ENCODE measurements at regions not wholly inside any gene's neighbourhood (a gene's known extent, or its start where the extent isn't known, plus 50 kb on each side); places are given as distances from the start of the nearest gene placed in this dataset.

DNA sequence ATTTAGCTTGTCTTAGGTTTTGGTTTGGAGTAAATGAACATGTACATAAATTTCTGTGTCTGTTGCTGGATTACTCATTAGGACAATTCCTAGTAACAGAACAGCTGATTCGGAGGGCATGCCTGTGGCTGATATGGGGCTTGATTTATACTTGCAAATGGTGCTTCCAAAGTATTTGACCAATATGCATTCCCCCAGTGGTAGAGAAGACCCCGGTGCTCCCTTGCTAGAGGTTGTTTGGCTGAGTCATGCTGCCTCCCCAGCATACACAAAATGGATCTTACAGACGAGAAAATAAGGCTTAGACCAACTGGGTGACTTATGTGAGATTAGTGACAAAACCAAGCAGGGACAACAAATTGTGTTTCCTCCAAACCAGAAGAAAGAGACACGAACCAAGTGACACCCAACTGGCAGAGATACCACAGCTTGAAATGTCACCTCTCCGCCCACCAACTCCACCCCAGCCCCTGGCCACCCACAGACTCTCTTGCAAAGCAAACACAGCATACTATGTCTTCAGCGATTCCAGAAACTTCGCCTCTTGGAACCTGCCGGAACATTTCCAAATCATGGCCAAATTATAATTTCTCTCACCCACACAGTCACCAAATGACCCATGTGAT, 75.9 kb upstream of the ETS2 start:
- DNase-seq (ENCODE audit: low spot score) (no peak), FAIRE-seq (no peak), ATAC-seq (no peak)
- H3K36me3 ChIP-seq (replicated peaks in 1 of 2; ENCODE audit: control insufficient read depth in 1 of 2, insufficient read depth in 2 of 2, low read length in 2 of 2): no peaks in the 10 kb centered on the region
- in situ Hi-C loops (cut with HindIII; ENCODE audit: extremely low pct_ligation_motif_present, low pct_unique_long_range_greater_than_20kb): loop anchor here (5.0 kb wide), 1 partner anchor 407 kb away; no protein-coding TSS in a partner anchor
- CTCF ChIA-PET (ENCODE audit: low intra/inter-chr PET ratio, low total read pairs): no interaction called here
- H3K27ac ChIP-seq (ENCODE audit: extremely low read length, insufficient read depth, low read length): no peak overlapping the region
- H2AFZ ChIP-seq (ENCODE audit: low read length): no peak overlapping the region
- no peaks in the 10 kb centered on the region for H3K79me2 ChIP-seq (ENCODE audit: insufficient read depth, low read length)
- POLR2A ChIA-PET: no interaction called here
- BruUV-seq (replicated peaks): no TSS peak
- H3K9me3 ChIP-seq (ENCODE audit: low read length): peaks cover 12% of the 10 kb centered on the region
- WGBS (ENCODE audit: low lambda C conversion rate): 25% methylated on average over 8 of the region's 8 CpGs
- no peak overlapping the region; the same call in 1 of the 2 replicates for H3K4me2 ChIP-seq (ENCODE audit: low read depth, low read length)
- peaks cover 17% of the 10 kb centered on the region for H3K4me1 ChIP-seq (ENCODE audit: insufficient read depth, low read length)
- H4K20me1 ChIP-seq (ENCODE audit: insufficient read depth, low read length): no peaks in the 10 kb centered on the region
- H3K27me3 ChIP-seq (ENCODE audit: control insufficient read depth in 1 of 2, insufficient read depth in 2 of 2, low read length in 2 of 2): no peaks in the 10 kb centered on the region; a peak in 1 of 5 replicates
- no peak overlapping the region for H3K9ac ChIP-seq (ENCODE audit: insufficient read depth, low read depth, low read length)
- TF ChIP-seq, protein P1, sequence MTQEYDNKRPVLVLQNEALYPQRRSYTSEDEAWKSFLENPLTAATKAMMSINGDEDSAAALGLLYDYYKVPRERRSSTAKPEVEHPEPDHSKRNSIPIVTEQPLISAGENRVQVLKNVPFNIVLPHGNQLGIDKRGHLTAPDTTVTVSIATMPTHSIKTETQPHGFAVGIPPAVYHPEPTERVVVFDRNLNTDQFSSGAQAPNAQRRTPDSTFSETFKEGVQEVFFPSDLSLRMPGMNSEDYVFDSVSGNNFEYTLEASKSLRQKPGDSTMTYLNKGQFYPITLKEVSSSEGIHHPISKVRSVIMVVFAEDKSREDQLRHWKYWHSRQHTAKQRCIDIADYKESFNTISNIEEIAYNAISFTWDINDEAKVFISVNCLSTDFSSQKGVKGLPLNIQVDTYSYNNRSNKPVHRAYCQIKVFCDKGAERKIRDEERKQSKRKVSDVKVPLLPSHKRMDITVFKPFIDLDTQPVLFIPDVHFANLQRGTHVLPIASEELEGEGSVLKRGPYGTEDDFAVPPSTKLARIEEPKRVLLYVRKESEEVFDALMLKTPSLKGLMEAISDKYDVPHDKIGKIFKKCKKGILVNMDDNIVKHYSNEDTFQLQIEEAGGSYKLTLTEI (CRISPR knock-in tag; conservative IDR thresholded peaks at IDR 0.05): no peak
- no peak for TF ChIP-seq ZNF205 (CRISPR knock-in tag; IDR thresholded peaks at IDR 0.05)
- TF ChIP-seq, protein P2, sequence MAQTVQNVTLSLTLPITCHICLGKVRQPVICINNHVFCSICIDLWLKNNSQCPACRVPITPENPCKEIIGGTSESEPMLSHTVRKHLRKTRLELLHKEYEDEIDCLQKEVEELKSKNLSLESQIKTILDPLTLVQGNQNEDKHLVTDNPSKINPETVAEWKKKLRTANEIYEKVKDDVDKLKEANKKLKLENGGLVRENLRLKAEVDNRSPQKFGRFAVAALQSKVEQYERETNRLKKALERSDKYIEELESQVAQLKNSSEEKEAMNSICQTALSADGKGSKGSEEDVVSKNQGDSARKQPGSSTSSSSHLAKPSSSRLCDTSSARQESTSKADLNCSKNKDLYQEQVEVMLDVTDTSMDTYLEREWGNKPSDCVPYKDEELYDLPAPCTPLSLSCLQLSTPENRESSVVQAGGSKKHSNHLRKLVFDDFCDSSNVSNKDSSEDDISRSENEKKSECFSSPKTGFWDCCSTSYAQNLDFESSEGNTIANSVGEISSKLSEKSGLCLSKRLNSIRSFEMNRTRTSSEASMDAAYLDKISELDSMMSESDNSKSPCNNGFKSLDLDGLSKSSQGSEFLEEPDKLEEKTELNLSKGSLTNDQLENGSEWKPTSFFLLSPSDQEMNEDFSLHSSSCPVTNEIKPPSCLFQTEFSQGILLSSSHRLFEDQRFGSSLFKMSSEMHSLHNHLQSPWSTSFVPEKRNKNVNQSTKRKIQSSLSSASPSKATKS (CRISPR knock-in tag; IDR thresholded peaks at IDR 0.05): no peak
- TF ChIP-seq ZNF138 (CRISPR knock-in tag; IDR thresholded peaks at IDR 0.05; ENCODE audit: low read depth): no peak
- no peak for TF ChIP-seq JUNB (CRISPR knock-in tag; IDR thresholded peaks at IDR 0.05; ENCODE audit: borderline replicate concordance)
- TF ChIP-seq, protein P3, sequence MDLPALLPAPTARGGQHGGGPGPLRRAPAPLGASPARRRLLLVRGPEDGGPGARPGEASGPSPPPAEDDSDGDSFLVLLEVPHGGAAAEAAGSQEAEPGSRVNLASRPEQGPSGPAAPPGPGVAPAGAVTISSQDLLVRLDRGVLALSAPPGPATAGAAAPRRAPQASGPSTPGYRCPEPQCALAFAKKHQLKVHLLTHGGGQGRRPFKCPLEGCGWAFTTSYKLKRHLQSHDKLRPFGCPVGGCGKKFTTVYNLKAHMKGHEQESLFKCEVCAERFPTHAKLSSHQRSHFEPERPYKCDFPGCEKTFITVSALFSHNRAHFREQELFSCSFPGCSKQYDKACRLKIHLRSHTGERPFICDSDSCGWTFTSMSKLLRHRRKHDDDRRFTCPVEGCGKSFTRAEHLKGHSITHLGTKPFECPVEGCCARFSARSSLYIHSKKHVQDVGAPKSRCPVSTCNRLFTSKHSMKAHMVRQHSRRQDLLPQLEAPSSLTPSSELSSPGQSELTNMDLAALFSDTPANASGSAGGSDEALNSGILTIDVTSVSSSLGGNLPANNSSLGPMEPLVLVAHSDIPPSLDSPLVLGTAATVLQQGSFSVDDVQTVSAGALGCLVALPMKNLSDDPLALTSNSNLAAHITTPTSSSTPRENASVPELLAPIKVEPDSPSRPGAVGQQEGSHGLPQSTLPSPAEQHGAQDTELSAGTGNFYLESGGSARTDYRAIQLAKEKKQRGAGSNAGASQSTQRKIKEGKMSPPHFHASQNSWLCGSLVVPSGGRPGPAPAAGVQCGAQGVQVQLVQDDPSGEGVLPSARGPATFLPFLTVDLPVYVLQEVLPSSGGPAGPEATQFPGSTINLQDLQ (CRISPR knock-in tag; IDR thresholded peaks at IDR 0.05): no peak
- TF ChIP-seq, protein P4, sequence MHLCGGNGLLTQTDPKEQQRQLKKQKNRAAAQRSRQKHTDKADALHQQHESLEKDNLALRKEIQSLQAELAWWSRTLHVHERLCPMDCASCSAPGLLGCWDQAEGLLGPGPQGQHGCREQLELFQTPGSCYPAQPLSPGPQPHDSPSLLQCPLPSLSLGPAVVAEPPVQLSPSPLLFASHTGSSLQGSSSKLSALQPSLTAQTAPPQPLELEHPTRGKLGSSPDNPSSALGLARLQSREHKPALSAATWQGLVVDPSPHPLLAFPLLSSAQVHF (CRISPR knock-in tag; IDR thresholded peaks at IDR 0.05): no peak
- TF ChIP-seq GFI1 (CRISPR knock-in tag; IDR thresholded peaks at IDR 0.05; ENCODE audit: borderline replicate concordance): no peak
- TF ChIP-seq POLR2AphosphoS2 (IDR thresholded peaks at IDR 0.05; ENCODE audit: low read depth, low read length): no peak
- no peak for TF ChIP-seq ZNF232 (CRISPR knock-in tag; IDR thresholded peaks at IDR 0.05; ENCODE audit: borderline replicate concordance)
- no peak for TF ChIP-seq TGIF2 (CRISPR knock-in tag; IDR thresholded peaks at IDR 0.05)
- TF ChIP-seq, protein P5, sequence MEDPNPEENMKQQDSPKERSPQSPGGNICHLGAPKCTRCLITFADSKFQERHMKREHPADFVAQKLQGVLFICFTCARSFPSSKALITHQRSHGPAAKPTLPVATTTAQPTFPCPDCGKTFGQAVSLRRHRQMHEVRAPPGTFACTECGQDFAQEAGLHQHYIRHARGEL (CRISPR knock-in tag; IDR thresholded peaks at IDR 0.05): no peak
- intact Hi-C loops (cut with micrococcal nuclease; ENCODE audit: unreplicated experiment): loop anchor here (5.0 kb wide), 2 partner anchors 102 to 352 kb away; no protein-coding TSS in a partner anchor
- H3K4me3 ChIP-seq (replicated peaks in 1 of 3; ENCODE audit: insufficient read depth in 1 of 3, low read depth in 2 of 3, low read length in 3 of 3): no peak overlapping the region
